ENCODE measurements at regions not wholly inside any gene's neighbourhood (a gene's known extent, or its start where the extent isn't known, plus 50 kb on each side); places are given as distances from the start of the nearest gene placed in this dataset.

GRCh38 chr6:137968455-137968804, 101.4 kb downstream of the TNFAIP3 start:
- ATAC-seq: no peak
- TF ChIP-seq TSHZ2 (CRISPR knock-in tag; IDR thresholded peaks at IDR 0.05) (no peak), CSRNP3 (CRISPR knock-in tag; IDR thresholded peaks at IDR 0.05) (no peak), PATZ1 (CRISPR knock-in tag; IDR thresholded peaks at IDR 0.05; ENCODE audit: borderline replicate concordance) (no peak), SNAI2 (CRISPR knock-in tag; IDR thresholded peaks at IDR 0.05) (no peak), TOX (CRISPR knock-in tag; IDR thresholded peaks at IDR 0.05; ENCODE audit: borderline replicate concordance) (no peak), RARB (CRISPR knock-in tag; IDR thresholded peaks at IDR 0.05) (no peak), POU6F1 (CRISPR knock-in tag; IDR thresholded peaks at IDR 0.05; ENCODE audit: borderline replicate concordance, low read depth) (no peak), ZFP30 (CRISPR knock-in tag; IDR thresholded peaks at IDR 0.05) (no peak), BACH2 (CRISPR knock-in tag; IDR thresholded peaks at IDR 0.05; ENCODE audit: borderline replicate concordance) (no peak), PPARA (CRISPR knock-in tag; IDR thresholded peaks at IDR 0.05; ENCODE audit: borderline replicate concordance) (no peak), ISL1 (CRISPR knock-in tag; IDR thresholded peaks at IDR 0.05) (no peak), ESRRG (CRISPR knock-in tag; IDR thresholded peaks at IDR 0.05) (no peak), ARNTL (CRISPR knock-in tag; IDR thresholded peaks at IDR 0.05; ENCODE audit: borderline replicate concordance, low read depth) (no peak), CSDC2 (CRISPR knock-in tag; IDR thresholded peaks at IDR 0.05) (no peak), CREB5 (CRISPR knock-in tag; IDR thresholded peaks at IDR 0.05; ENCODE audit: low read depth) (no peak), OSR1 (CRISPR knock-in tag; IDR thresholded peaks at IDR 0.05) (no peak)

GRCh38 chr6:137968901-137969300, 101.8 kb downstream of the TNFAIP3 start:
- TF ChIP-seq ARNTL (CRISPR knock-in tag; IDR thresholded peaks at IDR 0.05; ENCODE audit: borderline replicate concordance, low read depth): no peak
- TF ChIP-seq ZFP3 (CRISPR knock-in tag; IDR thresholded peaks at IDR 0.05): no peak
- no peak for TF ChIP-seq CSDC2 (CRISPR knock-in tag; IDR thresholded peaks at IDR 0.05)
- no peak for TF ChIP-seq ZFP30 (CRISPR knock-in tag; IDR thresholded peaks at IDR 0.05)
- no peak for TF ChIP-seq TCF4 (CRISPR knock-in tag; IDR thresholded peaks at IDR 0.05; ENCODE audit: borderline replicate concordance)
- no peak for TF ChIP-seq CSRNP3 (CRISPR knock-in tag; IDR thresholded peaks at IDR 0.05)
- TF ChIP-seq ZC3H10 (CRISPR knock-in tag; IDR thresholded peaks at IDR 0.05): no peak
- TF ChIP-seq RARB (CRISPR knock-in tag; IDR thresholded peaks at IDR 0.05): no peak
- no peak for TF ChIP-seq SNAI2 (CRISPR knock-in tag; IDR thresholded peaks at IDR 0.05)
- TF ChIP-seq ZNF8 (CRISPR knock-in tag; IDR thresholded peaks at IDR 0.05): no peak
- no peak for TF ChIP-seq POU6F1 (CRISPR knock-in tag; IDR thresholded peaks at IDR 0.05; ENCODE audit: borderline replicate concordance, low read depth)
- no peak for TF ChIP-seq OSR1 (CRISPR knock-in tag; IDR thresholded peaks at IDR 0.05)
- TF ChIP-seq ISL1 (CRISPR knock-in tag; IDR thresholded peaks at IDR 0.05): no peak
- TF ChIP-seq CREB5 (CRISPR knock-in tag; IDR thresholded peaks at IDR 0.05; ENCODE audit: low read depth): no peak
- ATAC-seq: no peak
